ENCODE measurements at regions not wholly inside any gene's neighbourhood (a gene's known extent, or its start where the extent isn't known, plus 50 kb on each side); places are given as distances from the start of the nearest gene placed in this dataset.

DNA sequence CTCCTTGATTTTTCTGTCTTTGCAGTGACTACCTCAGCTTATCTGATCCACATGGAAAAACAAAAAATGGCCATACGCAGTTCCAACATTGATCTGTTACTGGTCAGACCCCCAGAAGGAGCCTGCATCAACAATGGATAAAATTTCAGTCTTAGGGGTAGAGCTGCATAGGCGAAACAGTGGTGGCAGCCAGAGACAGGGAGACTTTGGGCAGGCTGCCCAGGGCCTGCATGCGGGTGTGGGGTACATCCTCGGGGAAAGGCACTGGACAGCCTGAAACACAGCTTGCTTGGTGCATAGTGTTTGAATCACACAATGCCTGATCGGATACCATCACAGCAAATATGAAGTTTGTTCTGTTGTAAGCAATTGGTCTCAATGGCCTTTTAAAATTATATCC is 847.8 kb downstream of the QKI start:
- Mint-ChIP-seq H3K27ac (ENCODE audit: unreplicated experiment) (no peak overlapping the region), H3K9me3 (ENCODE audit: unreplicated experiment) (no peaks in the 10 kb centered on the region), H3K27me3 (ENCODE audit: unreplicated experiment) (no peaks in the 10 kb centered on the region), H3K4me3 (ENCODE audit: unreplicated experiment) (no peak overlapping the region), H3K4me1 (ENCODE audit: low read depth, unreplicated experiment) (no peaks in the 10 kb centered on the region), H3K36me3 (ENCODE audit: unreplicated experiment) (no peaks in the 10 kb centered on the region)
- DNase-seq = no peak
- TF ChIP-seq, protein P1, sequence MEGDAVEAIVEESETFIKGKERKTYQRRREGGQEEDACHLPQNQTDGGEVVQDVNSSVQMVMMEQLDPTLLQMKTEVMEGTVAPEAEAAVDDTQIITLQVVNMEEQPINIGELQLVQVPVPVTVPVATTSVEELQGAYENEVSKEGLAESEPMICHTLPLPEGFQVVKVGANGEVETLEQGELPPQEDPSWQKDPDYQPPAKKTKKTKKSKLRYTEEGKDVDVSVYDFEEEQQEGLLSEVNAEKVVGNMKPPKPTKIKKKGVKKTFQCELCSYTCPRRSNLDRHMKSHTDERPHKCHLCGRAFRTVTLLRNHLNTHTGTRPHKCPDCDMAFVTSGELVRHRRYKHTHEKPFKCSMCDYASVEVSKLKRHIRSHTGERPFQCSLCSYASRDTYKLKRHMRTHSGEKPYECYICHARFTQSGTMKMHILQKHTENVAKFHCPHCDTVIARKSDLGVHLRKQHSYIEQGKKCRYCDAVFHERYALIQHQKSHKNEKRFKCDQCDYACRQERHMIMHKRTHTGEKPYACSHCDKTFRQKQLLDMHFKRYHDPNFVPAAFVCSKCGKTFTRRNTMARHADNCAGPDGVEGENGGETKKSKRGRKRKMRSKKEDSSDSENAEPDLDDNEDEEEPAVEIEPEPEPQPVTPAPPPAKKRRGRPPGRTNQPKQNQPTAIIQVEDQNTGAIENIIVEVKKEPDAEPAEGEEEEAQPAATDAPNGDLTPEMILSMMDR (IDR thresholded peaks at IDR 0.05; ENCODE audit: partially characterized antibody, unreplicated experiment) = no peak

DNA sequence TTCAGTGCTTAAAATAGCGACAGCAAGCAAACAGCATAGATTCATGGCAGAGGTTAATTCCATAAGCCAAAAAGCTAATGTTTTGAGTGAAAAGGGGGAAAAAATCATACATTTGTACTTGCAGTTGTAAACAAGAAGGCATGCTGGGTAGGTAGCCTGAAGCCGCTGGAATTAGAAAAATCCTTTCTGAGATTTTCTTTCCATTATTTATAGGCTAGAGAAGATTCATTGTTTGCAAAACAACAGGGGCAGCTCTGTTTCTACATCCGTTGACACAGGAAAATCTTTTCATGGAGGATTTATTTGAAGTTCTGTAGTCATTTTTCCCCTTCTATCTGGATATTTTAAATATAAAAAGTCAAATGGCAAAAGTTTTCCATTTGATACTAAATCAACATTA is 843.9 kb downstream of the QKI start:
- H3K27ac Mint-ChIP-seq (ENCODE audit: unreplicated experiment) = no peak overlapping the region
- H3K4me3 Mint-ChIP-seq (ENCODE audit: unreplicated experiment) = no peak overlapping the region
- no peaks in the 10 kb centered on the region for H3K27me3 Mint-ChIP-seq (ENCODE audit: unreplicated experiment)
- H3K36me3 Mint-ChIP-seq (ENCODE audit: unreplicated experiment) = no peaks in the 10 kb centered on the region
- H3K4me1 Mint-ChIP-seq (ENCODE audit: low read depth, unreplicated experiment) = no peaks in the 10 kb centered on the region
- DNase-seq = no peak
- TF ChIP-seq, protein P1 (IDR thresholded peaks at IDR 0.05; ENCODE audit: partially characterized antibody, unreplicated experiment) = no peak
- no peaks in the 10 kb centered on the region for H3K9me3 Mint-ChIP-seq (ENCODE audit: unreplicated experiment)

DNA sequence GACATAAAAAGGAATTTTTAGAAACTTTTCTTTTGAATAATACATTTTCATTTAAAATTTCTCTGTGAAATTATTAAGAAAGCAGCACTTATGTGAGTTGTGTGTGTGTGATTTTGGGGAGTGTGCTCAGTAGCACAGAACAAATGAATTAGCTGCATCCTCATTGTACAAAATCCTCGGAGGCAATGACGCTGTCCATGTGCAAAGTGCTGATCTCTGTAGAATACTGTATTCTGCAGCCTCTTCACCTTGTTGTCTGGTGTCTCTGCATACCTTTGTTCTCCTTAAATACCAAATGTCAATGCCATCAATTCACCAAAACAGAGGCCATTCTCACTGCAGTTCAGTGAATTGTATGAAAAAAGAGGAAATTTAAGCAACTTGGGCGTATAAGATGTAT is 838.4 kb downstream of the QKI start:
- Mint-ChIP-seq H3K36me3 (ENCODE audit: unreplicated experiment) (no peaks in the 10 kb centered on the region), H3K27me3 (ENCODE audit: unreplicated experiment) (no peaks in the 10 kb centered on the region), H3K4me3 (ENCODE audit: unreplicated experiment) (no peak overlapping the region), H3K9me3 (ENCODE audit: unreplicated experiment) (no peaks in the 10 kb centered on the region), H3K27ac (ENCODE audit: unreplicated experiment) (no peak overlapping the region), H3K4me1 (ENCODE audit: low read depth, unreplicated experiment) (peaks cover 4% of the 10 kb centered on the region)
- TF ChIP-seq, protein P1 (IDR thresholded peaks at IDR 0.05; ENCODE audit: partially characterized antibody, unreplicated experiment) = no peak
- no peak for DNase-seq

DNA sequence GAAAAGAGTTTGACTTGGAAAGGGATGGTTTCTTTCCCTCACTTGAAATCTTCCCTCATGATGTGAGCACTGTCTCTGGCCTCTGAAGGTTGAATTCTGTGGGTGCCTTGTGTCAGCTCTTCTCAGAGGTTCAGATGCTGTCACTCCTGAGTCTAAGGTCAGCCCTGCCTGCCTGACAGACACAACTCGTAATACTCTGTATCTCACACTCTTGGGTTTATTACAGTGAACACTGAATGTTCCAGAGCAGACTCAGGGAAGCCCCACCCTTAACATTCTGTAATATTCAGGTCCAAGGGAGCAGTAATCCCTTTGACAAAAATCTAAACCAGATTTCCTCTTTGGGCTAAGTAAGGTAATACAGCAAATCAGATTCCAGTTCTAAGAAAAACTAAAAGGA is 837.8 kb downstream of the QKI start:
- DNase-seq = no peak
- H3K4me1 Mint-ChIP-seq (ENCODE audit: low read depth, unreplicated experiment) = peaks cover 4% of the 10 kb centered on the region
- H3K4me3 Mint-ChIP-seq (ENCODE audit: unreplicated experiment) = no peak overlapping the region
- H3K27me3 Mint-ChIP-seq (ENCODE audit: unreplicated experiment) = no peaks in the 10 kb centered on the region
- H3K9me3 Mint-ChIP-seq (ENCODE audit: unreplicated experiment) = no peaks in the 10 kb centered on the region
- no peak overlapping the region for H3K27ac Mint-ChIP-seq (ENCODE audit: unreplicated experiment)
- H3K36me3 Mint-ChIP-seq (ENCODE audit: unreplicated experiment) = no peaks in the 10 kb centered on the region
- TF ChIP-seq, protein P1 (IDR thresholded peaks at IDR 0.05; ENCODE audit: partially characterized antibody, unreplicated experiment) = no peak

DNA sequence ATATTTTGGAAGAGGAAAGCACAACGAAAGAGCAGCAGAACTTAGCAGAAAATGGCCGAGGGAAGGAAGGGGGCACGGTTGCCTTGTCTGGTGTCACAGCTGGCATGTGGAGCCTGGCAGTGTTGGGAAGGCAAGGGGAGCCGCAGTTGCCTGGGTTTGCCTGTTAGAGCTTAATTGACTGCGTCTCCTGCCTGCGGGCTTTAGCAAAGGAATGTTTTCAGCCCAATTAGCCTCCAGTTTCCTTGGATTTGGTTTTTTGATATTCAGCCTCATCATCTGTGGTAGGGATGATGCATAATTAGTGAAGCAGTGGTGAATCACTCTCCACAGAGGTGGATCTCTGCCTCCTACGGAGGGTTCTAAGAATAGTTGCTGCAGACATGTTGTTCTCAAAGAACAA is 832.6 kb downstream of the QKI start:
- DNase-seq = no peak
- Mint-ChIP-seq H3K4me3 (ENCODE audit: unreplicated experiment) (no peak overlapping the region), H3K36me3 (ENCODE audit: unreplicated experiment) (no peaks in the 10 kb centered on the region), H3K27ac (ENCODE audit: unreplicated experiment) (no peak overlapping the region), H3K9me3 (ENCODE audit: unreplicated experiment) (peaks cover 2% of the 10 kb centered on the region), H3K4me1 (ENCODE audit: low read depth, unreplicated experiment) (peaks cover under 1% of the 10 kb centered on the region), H3K27me3 (ENCODE audit: unreplicated experiment) (no peaks in the 10 kb centered on the region)
- TF ChIP-seq, protein P1 (IDR thresholded peaks at IDR 0.05; ENCODE audit: partially characterized antibody, unreplicated experiment) = no peak
